ENCODE measurements at regions not wholly inside any gene's neighbourhood (a gene's known extent, or its start where the extent isn't known, plus 50 kb on each side); places are given as distances from the start of the nearest gene placed in this dataset.

DNA sequence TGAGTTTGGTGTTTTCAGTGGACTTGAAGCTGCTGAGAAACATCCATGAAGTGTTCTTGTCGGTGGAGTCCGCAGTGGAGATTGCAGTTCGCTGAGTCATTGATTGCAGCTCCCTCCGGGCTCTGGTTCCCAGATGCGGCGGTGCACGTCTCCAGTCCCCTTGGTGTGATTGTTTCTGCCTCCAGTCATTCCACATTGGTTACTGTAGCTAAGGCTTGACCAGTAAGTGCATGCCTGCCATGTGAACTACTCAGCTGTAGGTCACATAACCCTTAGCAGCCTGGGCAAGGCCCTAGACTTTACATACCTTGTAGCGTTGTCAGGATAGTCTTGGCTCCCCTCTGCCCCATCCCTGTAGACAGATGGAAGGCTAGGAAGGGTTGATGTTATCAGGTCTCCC is 53.8 kb upstream of the CLCN4 start:
- H3K36me3 ChIP-seq (ENCODE audit: insufficient read depth, low read length): no peaks in the 10 kb centered on the region
- H2AFZ ChIP-seq (ENCODE audit: low read length): no peak overlapping the region
- no peaks in the 10 kb centered on the region for H3K79me2 ChIP-seq (ENCODE audit: insufficient read depth, low read length)
- peaks cover 54% of the 10 kb centered on the region for H3K4me1 ChIP-seq (ENCODE audit: insufficient read depth, low read length, severe bottlenecking)
- H3K9me3 ChIP-seq (ENCODE audit: low read length): no peaks in the 10 kb centered on the region
- no peak overlapping the region for H3K27ac ChIP-seq (ENCODE audit: low read depth, low read length, poor library complexity, severe bottlenecking)
- no peak for TF ChIP-seq EZH2 (IDR thresholded peaks at IDR 0.05; ENCODE audit: borderline replicate concordance, low read length)
- TF ChIP-seq, protein P1, sequence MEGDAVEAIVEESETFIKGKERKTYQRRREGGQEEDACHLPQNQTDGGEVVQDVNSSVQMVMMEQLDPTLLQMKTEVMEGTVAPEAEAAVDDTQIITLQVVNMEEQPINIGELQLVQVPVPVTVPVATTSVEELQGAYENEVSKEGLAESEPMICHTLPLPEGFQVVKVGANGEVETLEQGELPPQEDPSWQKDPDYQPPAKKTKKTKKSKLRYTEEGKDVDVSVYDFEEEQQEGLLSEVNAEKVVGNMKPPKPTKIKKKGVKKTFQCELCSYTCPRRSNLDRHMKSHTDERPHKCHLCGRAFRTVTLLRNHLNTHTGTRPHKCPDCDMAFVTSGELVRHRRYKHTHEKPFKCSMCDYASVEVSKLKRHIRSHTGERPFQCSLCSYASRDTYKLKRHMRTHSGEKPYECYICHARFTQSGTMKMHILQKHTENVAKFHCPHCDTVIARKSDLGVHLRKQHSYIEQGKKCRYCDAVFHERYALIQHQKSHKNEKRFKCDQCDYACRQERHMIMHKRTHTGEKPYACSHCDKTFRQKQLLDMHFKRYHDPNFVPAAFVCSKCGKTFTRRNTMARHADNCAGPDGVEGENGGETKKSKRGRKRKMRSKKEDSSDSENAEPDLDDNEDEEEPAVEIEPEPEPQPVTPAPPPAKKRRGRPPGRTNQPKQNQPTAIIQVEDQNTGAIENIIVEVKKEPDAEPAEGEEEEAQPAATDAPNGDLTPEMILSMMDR (IDR thresholded peaks at IDR 0.05; ENCODE audit: low read length): no peak
- no peaks in the 10 kb centered on the region for H3K27me3 ChIP-seq (ENCODE audit: insufficient read depth, low read length)
- H3K4me2 ChIP-seq (ENCODE audit: low read length): no peak overlapping the region
- H3K9ac ChIP-seq (ENCODE audit: low read length): no peak overlapping the region
- H3F3A ChIP-seq (ENCODE audit: insufficient read depth, low read length): no peaks in the 10 kb centered on the region
- H3K4me3 ChIP-seq (ENCODE audit: low read depth, low read length, poor library complexity, severe bottlenecking): no peak overlapping the region
- no peaks in the 10 kb centered on the region for H3K9me2 ChIP-seq (ENCODE audit: low read depth, low read length)
- no peaks in the 10 kb centered on the region for H4K20me1 ChIP-seq (ENCODE audit: insufficient read depth, low read length)

DNA sequence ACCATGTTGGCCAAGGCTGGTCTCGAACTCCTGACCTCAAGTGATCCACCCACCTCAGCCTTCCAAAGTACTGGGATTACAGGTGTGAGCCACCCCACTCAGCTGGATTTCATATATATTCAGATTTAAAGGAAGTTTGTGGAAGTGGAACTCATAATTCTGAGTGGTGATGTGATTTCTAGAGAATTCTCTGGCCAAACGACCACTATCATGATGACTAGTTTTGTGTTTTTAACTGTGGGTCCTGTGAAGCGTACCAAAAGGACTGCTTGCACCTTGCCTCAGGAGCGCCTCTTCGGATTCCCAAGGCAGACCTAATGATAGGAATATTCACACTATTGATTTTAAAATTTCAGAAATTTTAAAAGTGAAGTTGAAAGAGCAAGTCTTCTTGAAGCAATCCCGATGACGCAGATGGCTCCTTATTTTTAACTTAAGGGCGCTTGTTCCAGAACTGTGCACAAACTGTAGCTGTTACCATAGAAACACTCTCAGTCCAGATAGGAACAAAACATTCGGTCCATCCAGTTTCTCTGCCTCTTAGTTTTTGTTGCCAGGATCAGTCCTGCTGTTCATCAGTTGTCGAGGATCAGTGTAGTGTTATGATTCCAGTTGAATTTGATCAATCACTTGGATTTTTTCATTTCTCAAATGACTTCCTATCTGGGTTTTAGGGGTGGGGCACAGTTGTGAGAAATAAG is 51.7 kb upstream of the CLCN4 start:
- Histone ChIP-seq H3K4me3 (ENCODE audit: low read depth, low read length, poor library complexity, severe bottlenecking) (no peak overlapping the region), H3K27me3 (ENCODE audit: insufficient read depth, low read length) (no peaks in the 10 kb centered on the region), H3K9me3 (ENCODE audit: low read length) (no peaks in the 10 kb centered on the region), H3K4me1 (ENCODE audit: insufficient read depth, low read length, severe bottlenecking) (peaks cover 57% of the 10 kb centered on the region), H3K79me2 (ENCODE audit: insufficient read depth, low read length) (no peaks in the 10 kb centered on the region), H3K27ac (ENCODE audit: low read depth, low read length, poor library complexity, severe bottlenecking) (peak overlapping the region; percentile 98), H3K9me2 (ENCODE audit: low read depth, low read length) (no peaks in the 10 kb centered on the region), H3K9ac (ENCODE audit: low read length) (no peak overlapping the region), H2AFZ (ENCODE audit: low read length) (no peak overlapping the region), H3K4me2 (ENCODE audit: low read length) (peak overlapping the region; percentile 22; the same call in 1 of the 2 replicates), H4K20me1 (ENCODE audit: insufficient read depth, low read length) (no peaks in the 10 kb centered on the region), H3K36me3 (ENCODE audit: insufficient read depth, low read length) (no peaks in the 10 kb centered on the region), H3F3A (ENCODE audit: insufficient read depth, low read length) (no peaks in the 10 kb centered on the region)
- no peak for TF ChIP-seq EZH2 (IDR thresholded peaks at IDR 0.05; ENCODE audit: borderline replicate concordance, low read length)
- TF ChIP-seq, protein P1 (IDR thresholded peaks at IDR 0.05; ENCODE audit: low read length): no peak

DNA sequence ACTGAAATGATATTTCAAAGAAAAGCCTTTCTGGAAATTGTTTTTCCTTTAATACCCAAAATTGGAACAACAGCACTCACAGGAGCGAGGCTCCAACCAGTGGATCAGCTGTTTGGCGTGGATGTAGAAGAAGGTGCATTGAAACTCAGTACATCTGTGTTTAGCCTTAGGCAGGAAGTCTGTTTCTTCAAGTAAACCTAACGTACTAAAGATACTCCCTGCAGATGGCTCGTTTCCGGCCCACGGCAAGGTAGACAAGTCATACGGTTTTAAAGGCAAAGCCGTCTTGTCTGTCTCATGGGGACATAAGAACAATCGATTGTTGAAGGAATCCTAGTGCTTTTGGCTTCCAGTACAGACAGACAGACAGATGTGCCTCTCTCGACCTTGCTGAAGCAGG is 50.0 kb upstream of the CLCN4 start:
- Histone ChIP-seq H3K9me2 (ENCODE audit: low read depth, low read length) (no peaks in the 10 kb centered on the region), H3F3A (ENCODE audit: insufficient read depth, low read length) (no peaks in the 10 kb centered on the region), H3K9me3 (ENCODE audit: low read length) (no peaks in the 10 kb centered on the region), H3K4me3 (ENCODE audit: low read depth, low read length, poor library complexity, severe bottlenecking) (peak overlapping the region; percentile 19), H3K4me1 (ENCODE audit: insufficient read depth, low read length, severe bottlenecking) (peaks cover 74% of the 10 kb centered on the region), H3K27ac (ENCODE audit: low read depth, low read length, poor library complexity, severe bottlenecking) (peak overlapping the region; percentile 98), H3K36me3 (ENCODE audit: insufficient read depth, low read length) (no peaks in the 10 kb centered on the region), H3K27me3 (ENCODE audit: insufficient read depth, low read length) (no peaks in the 10 kb centered on the region), H3K4me2 (ENCODE audit: low read length) (peak overlapping the region; percentile 58), H3K79me2 (ENCODE audit: insufficient read depth, low read length) (no peaks in the 10 kb centered on the region), H4K20me1 (ENCODE audit: insufficient read depth, low read length) (no peaks in the 10 kb centered on the region), H3K9ac (ENCODE audit: low read length) (peak overlapping the region; percentile 45), H2AFZ (ENCODE audit: low read length) (no peak overlapping the region)
- TF ChIP-seq, protein P1 (IDR thresholded peaks at IDR 0.05; ENCODE audit: low read length): no peak
- TF ChIP-seq EZH2 (IDR thresholded peaks at IDR 0.05; ENCODE audit: borderline replicate concordance, low read length): no peak

Measured in OCI-LY1 (cell line).